Colonic mucosa (tissue), 4 donors: ENCODE measurements at regions not wholly inside any gene's neighbourhood (a gene's known extent, or its start where the extent isn't known, plus 50 kb on each side); places are given as distances from the start of the nearest gene placed in this dataset.

Experiments
- DNase-seq: peaks from one replicate; pipeline ENCODE4 v3.0.0-alpha.2; 2020
- H3K27ac ChIP-seq: fragments of 200-600 bp; one replicate; pipeline ENCODE4 v1.8.0; 2021
- H3K27me3 ChIP-seq: fragments of 200-600 bp; one replicate; pipeline ENCODE4 v1.8.0; 2021
- H3K36me3 ChIP-seq: fragments of 200-600 bp; one replicate; pipeline ENCODE4 v1.8.0; 2021
- H3K4me1 ChIP-seq: fragments of 200-600 bp; one replicate; pipeline ENCODE4 v1.8.0; 2021; ENCODE audit warnings: mild to moderate bottlenecking
- H3K4me3 ChIP-seq: fragments of 200-600 bp; one replicate; pipeline ENCODE4 v1.8.0; 2021
- H3K9ac ChIP-seq, 2 donors: one replicate each; pipeline ENCODE4 v1.7.0; 2013; ENCODE audit warnings: control low read depth in 2 of 2, low read depth in 2 of 2, low read length in 2 of 2
- H3K9me3 ChIP-seq: fragments of 200-600 bp; one replicate; pipeline ENCODE4 v1.8.0; 2021
- intact Hi-C: fragments of 100-400 bp; cut with DNase I; formaldehyde crosslinking; loops from one replicate; pipeline ENCODE4 v1.14.1; 2022
- TF ChIP-seq, protein P1 (sequence below): fragments of 200-600 bp; IDR thresholded peaks from one replicate; pipeline ENCODE4 v1.8.0; 2022; ENCODE audit warnings: antibody characterized with exemption, mild to moderate bottlenecking
- donor health status: healthy.
- donor health status: DM: no; HTN: no; CAD: no.
- donor health status: DM: no; HTN: no; CAD: no.

DNA sequence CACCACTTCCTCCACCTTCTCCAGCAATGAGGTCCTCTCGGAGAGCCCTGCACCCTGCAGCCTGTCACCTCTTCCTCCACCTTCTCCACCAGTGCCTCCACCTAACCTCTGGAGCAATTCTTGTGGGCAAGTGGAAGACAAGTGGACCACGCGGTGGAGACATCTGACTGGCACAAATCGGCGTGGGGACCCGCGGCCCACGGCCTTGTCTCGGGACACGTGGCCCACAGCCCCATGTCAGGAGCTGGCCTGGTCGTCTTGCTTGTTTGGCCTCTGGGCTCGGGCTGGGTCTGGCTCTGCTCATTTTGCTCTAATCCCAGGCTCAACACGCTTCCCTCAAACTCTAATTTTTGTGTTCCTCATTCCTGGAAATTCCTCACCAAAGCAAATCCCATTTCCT is 393.1 kb upstream of the IRX1 start:
- no peak for DNase-seq
- no peak overlapping the region for H3K9ac ChIP-seq
- intact Hi-C loops: no loop called here
- no peaks in the 10 kb centered on the region for H3K4me1 ChIP-seq
- TF ChIP-seq, protein P1, sequence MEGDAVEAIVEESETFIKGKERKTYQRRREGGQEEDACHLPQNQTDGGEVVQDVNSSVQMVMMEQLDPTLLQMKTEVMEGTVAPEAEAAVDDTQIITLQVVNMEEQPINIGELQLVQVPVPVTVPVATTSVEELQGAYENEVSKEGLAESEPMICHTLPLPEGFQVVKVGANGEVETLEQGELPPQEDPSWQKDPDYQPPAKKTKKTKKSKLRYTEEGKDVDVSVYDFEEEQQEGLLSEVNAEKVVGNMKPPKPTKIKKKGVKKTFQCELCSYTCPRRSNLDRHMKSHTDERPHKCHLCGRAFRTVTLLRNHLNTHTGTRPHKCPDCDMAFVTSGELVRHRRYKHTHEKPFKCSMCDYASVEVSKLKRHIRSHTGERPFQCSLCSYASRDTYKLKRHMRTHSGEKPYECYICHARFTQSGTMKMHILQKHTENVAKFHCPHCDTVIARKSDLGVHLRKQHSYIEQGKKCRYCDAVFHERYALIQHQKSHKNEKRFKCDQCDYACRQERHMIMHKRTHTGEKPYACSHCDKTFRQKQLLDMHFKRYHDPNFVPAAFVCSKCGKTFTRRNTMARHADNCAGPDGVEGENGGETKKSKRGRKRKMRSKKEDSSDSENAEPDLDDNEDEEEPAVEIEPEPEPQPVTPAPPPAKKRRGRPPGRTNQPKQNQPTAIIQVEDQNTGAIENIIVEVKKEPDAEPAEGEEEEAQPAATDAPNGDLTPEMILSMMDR: no peak
- H3K27ac ChIP-seq: no peak overlapping the region
- H3K4me3 ChIP-seq: no peak overlapping the region
- no peaks in the 10 kb centered on the region for H3K27me3 ChIP-seq
- H3K9me3 ChIP-seq: no peaks in the 10 kb centered on the region
- no peaks in the 10 kb centered on the region for H3K36me3 ChIP-seq

- no peak for DNase-seq
- Histone ChIP-seq H3K4me1 (no peaks in the 10 kb centered on the region), H3K36me3 (no peaks in the 10 kb centered on the region), H3K27me3 (no peaks in the 10 kb centered on the region), H3K9ac (no peak overlapping the region), H3K9me3 (no peaks in the 10 kb centered on the region), H3K4me3 (no peak overlapping the region), H3K27ac (no peak overlapping the region)
- intact Hi-C loops: no loop called here
- TF ChIP-seq, protein P1: no peak
Measured at GRCh38 chr5:3201941-3202340, 393.7 kb upstream of the IRX1 start.

DNA sequence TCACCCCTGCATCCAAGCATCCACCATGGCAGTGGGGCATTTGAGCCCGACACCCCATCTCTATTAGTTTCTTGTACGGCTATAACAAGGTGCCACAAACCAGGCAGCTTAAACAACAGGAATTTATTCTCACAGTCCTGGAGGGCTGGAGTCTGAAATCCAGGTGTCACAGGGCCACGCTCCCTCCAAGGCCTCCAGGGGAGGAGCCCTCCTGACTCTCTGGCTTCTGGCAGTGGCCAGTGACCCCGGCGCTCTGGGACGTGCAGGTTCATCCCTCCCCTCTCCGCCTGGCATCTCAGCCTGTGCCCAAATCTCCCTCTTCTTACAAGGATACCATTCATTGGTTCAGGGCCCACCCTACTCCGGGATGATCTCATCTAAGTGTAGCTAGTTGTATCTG is 394.5 kb upstream of the IRX1 start:
- no peaks in the 10 kb centered on the region for H3K27me3 ChIP-seq
- no peaks in the 10 kb centered on the region for H3K36me3 ChIP-seq
- intact Hi-C loops: no loop called here
- DNase-seq: no peak
- no peak overlapping the region for H3K4me3 ChIP-seq
- no peaks in the 10 kb centered on the region for H3K9me3 ChIP-seq
- H3K4me1 ChIP-seq: no peaks in the 10 kb centered on the region
- TF ChIP-seq, protein P1: no peak
- H3K27ac ChIP-seq: no peak overlapping the region
- H3K9ac ChIP-seq: no peak overlapping the region

DNA sequence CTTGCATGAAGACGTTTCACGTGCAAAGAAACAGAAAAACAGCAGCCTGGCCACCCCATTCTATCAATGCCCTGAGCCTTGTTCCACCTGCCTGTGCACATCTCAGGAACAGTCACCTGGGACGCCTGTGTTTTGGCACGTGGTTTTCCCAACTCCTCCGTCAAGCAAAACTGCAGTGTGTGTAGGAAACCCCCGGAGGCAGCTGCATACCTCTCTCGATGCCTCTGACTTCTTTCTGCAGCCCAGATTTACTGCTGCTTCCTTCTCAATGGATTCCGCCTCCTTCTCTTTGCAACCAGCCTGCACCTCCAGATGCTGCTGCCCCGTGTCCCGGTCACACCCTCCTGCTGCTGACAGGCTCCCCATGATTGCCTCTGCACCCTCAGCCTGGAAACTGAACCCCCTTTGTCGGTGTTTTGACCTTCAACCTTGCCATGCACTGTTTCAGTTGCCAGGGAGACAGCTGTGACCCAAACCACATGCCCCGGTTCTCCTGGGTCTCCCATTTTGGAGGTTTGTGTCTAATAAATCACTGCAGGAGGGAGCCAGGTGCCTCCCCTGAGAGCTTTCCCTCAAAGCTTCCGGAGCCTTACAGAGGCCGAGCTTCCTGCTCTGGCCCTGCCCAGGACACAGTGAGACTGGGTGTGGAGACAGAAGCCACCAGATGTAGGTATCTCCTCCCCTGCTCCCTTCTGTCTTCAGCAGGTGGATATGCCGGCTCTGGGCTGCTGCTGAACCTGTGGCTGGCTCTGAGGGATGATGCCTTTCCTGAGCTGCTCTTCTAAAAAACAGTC is 395.5 kb upstream of the IRX1 start:
- TF ChIP-seq, protein P1: no peak
- intact Hi-C loops: no loop called here
- Histone ChIP-seq H3K9ac (no peak overlapping the region), H3K36me3 (no peaks in the 10 kb centered on the region), H3K4me3 (no peak overlapping the region), H3K9me3 (no peaks in the 10 kb centered on the region), H3K27me3 (no peaks in the 10 kb centered on the region), H3K27ac (no peak overlapping the region), H3K4me1 (no peaks in the 10 kb centered on the region)
- DNase-seq: no peak

DNA sequence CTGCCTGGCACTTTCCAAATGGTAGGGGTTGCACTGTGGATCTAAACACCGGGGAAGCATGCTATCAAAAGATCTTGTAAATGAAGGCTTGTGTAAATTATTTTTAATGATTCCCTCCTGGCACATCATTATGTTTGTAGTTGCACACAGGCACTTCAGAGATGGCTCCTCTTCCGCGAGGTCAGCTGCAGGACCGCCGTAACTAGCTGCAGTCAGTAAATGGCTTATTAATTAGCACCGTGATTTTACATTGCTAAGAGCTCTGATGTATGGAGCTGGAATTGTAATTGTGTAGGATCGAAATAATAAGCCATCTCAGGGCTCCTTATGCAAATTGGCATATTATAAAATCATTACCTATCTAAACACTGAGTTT is 397.6 kb upstream of the IRX1 start:
- no peak overlapping the region for H3K9ac ChIP-seq
- TF ChIP-seq, protein P1: no peak
- no peaks in the 10 kb centered on the region for H3K9me3 ChIP-seq
- H3K27ac ChIP-seq: no peak overlapping the region
- H3K4me3 ChIP-seq: no peak overlapping the region
- no peaks in the 10 kb centered on the region for H3K27me3 ChIP-seq
- intact Hi-C loops: no loop called here
- DNase-seq: no peak
- no peaks in the 10 kb centered on the region for H3K36me3 ChIP-seq
- H3K4me1 ChIP-seq: no peaks in the 10 kb centered on the region
